IMR-90 (cell line): ENCODE measurements at regions not wholly inside any gene's neighbourhood (a gene's known extent, or its start where the extent isn't known, plus 50 kb on each side); places are given as distances from the start of the nearest gene placed in this dataset.

Source experiments
- ATAC-seq: fragments of 200-7000 bp; cut with Tn5 transposase; 2 replicates; pipeline ENCODE4 v1.9.1; 2020; ENCODE audit warnings: low read depth, mild to moderate bottlenecking, moderate library complexity
- BruUV-seq: library from RNA; stranded (reverse); fragments of 400-500 nt; replicated peaks from 2 replicates; lab custom pipeline; 2021; lab: Mats Ljungman, UMichigan
- CTCF ChIA-PET: fragments of 300-600 bp; formaldehyde crosslinking; extraction: SDS; loops from one replicate; lab custom pipeline; 2021; ENCODE audit warnings: antibody characterized with exemption; lab: Yijun Ruan, JAX
- POLR2A ChIA-PET: fragments of 300-600 bp; sonication (Branson Sonifier 250); formaldehyde crosslinking; loops from one replicate; lab custom pipeline; 2022; ENCODE audit warnings: antibody characterized with exemption; ENCODE audit not compliant: unreplicated experiment; lab: Charles Lee
- DNase-seq: peaks from one replicate; pipeline ENCODE4 v3.0.0; 2013
- H2AFZ ChIP-seq: replicated peaks from 2 replicates; pipeline ENCODE3; 2013; ENCODE audit warnings: low read length, mild to moderate bottlenecking; ENCODE audit not compliant: poor library complexity
- H2AK5ac ChIP-seq: 2 replicates; pipeline ENCODE4 v1.6.1; 2013; ENCODE audit warnings: low read depth, low read length, inconsistent platforms
- H2AK9ac ChIP-seq: replicated peaks from 2 replicates; pipeline ENCODE3; 2013; ENCODE audit warnings: mild to moderate bottlenecking, low read depth, low read length, moderate library complexity; ENCODE audit not compliant: poor library complexity
- H2BK120ac ChIP-seq: 2 replicates; pipeline ENCODE4 v1.6.1; 2013; ENCODE audit warnings: low read depth, low read length, inconsistent platforms
- H2BK15ac ChIP-seq: 3 replicates; pipeline ENCODE4 v1.6.1; 2013; ENCODE audit warnings: low read depth, low read length, inconsistent platforms
- H2BK20ac ChIP-seq: 2 replicates; pipeline ENCODE4 v1.6.1; 2013; ENCODE audit warnings: low read depth, mild to moderate bottlenecking, inconsistent platforms, low read length, moderate library complexity
- H2BK5ac ChIP-seq: 2 replicates; pipeline ENCODE4 v1.6.1; 2013; ENCODE audit warnings: mild to moderate bottlenecking, low read depth, low read length, inconsistent platforms; ENCODE audit not compliant: poor library complexity, severe bottlenecking
- H3K14ac ChIP-seq: replicated peaks from 2 replicates; pipeline ENCODE4 v1.6.1; 2013; ENCODE audit warnings: low read depth, low read length, inconsistent platforms
- H3K18ac ChIP-seq: 2 replicates; pipeline ENCODE4 v1.6.1; 2013; ENCODE audit warnings: low read depth, low read length, control low read depth
- H3K23ac ChIP-seq: 2 replicates; pipeline ENCODE4 v1.6.1; 2013; ENCODE audit warnings: low read depth, low read length, inconsistent platforms
- H3K27ac ChIP-seq: 2 replicates; pipeline ENCODE4 v1.5.1; 2013; ENCODE audit warnings: mild to moderate bottlenecking, control low read depth, low read length; ENCODE audit not compliant: insufficient read depth
- H3K27me3 ChIP-seq: 2 replicates; pipeline ENCODE4 v1.6.1; 2013; ENCODE audit warnings: low read length; ENCODE audit not compliant: control insufficient read depth, insufficient read depth
- H3K36me3 ChIP-seq: 2 replicates; pipeline ENCODE4 v1.6.1; 2013; ENCODE audit warnings: low read length, mixed read lengths; ENCODE audit not compliant: control insufficient read depth, insufficient read depth
- H3K4ac ChIP-seq: 2 replicates; pipeline ENCODE4 v1.6.1; 2013; ENCODE audit warnings: low read depth, low read length, inconsistent platforms
- H3K4me1 ChIP-seq: 2 replicates; pipeline ENCODE4 v1.6.1; 2013; ENCODE audit warnings: low read length, mixed read lengths; ENCODE audit not compliant: control insufficient read depth, insufficient read depth
- H3K4me2 ChIP-seq: 2 replicates; pipeline ENCODE4 v1.6.1; 2013; ENCODE audit warnings: low read depth, mild to moderate bottlenecking, control low read depth, low read length, moderate library complexity
- H3K4me3 ChIP-seq: 2 replicates; pipeline ENCODE4 v1.5.1; 2013; ENCODE audit warnings: low read depth, mild to moderate bottlenecking, control low read depth, low read length, moderate library complexity; ENCODE audit not compliant: insufficient read depth
- H3K56ac ChIP-seq: 2 replicates; pipeline ENCODE4 v1.6.1; 2013; ENCODE audit warnings: low read length, inconsistent platforms; ENCODE audit not compliant: insufficient read depth; ENCODE audit errors: extremely low read depth
- H3K79me1 ChIP-seq, 2 experiments: 2 replicates each; pipeline ENCODE4 v1.6.1; 2013; ENCODE audit warnings: low read length in 2 of 2, inconsistent platforms in 1 of 2, low read depth in 1 of 2
- H3K9ac ChIP-seq: 2 replicates; pipeline ENCODE4 v1.6.1; 2013; ENCODE audit warnings: low read depth, low read length, control low read depth
- H3K9me1 ChIP-seq: 2 replicates; pipeline ENCODE4 v1.6.1; 2013; ENCODE audit warnings: low read length, inconsistent platforms; ENCODE audit not compliant: insufficient read depth
- H3K9me3 ChIP-seq: 2 replicates; pipeline ENCODE4 v1.6.1; 2013; ENCODE audit warnings: low read length; ENCODE audit not compliant: control insufficient read depth, insufficient read depth
- H4K20me1 ChIP-seq: 2 replicates; pipeline ENCODE4 v1.6.1; 2013; ENCODE audit warnings: low read length, inconsistent platforms; ENCODE audit not compliant: insufficient read depth
- H4K5ac ChIP-seq: 2 replicates; pipeline ENCODE4 v1.6.1; 2013; ENCODE audit warnings: mild to moderate bottlenecking, low read depth, low read length, control low read depth
- H4K8ac ChIP-seq, 2 experiments: 2 replicates each; pipeline ENCODE4 v1.6.1; 2013; ENCODE audit warnings: low read depth in 2 of 2, low read length in 2 of 2, control low read depth in 1 of 2, inconsistent platforms in 1 of 2
- H4K91ac ChIP-seq: 2 replicates; pipeline ENCODE4 v1.6.1; 2013; ENCODE audit warnings: low read depth, low read length, inconsistent platforms; ENCODE audit not compliant: insufficient read depth
- ELK1 ChIP-seq: fragments of 150-350 bp; IDR thresholded peaks from 2 replicates; pipeline ENCODE4 v1.6.1; 2016; ENCODE audit warnings: low read depth, mild to moderate bottlenecking, low read length, moderate library complexity, borderline replicate concordance
- FOS ChIP-seq: fragments of 150-350 bp; IDR thresholded peaks from 2 replicates; pipeline ENCODE4 v1.6.1; 2016; ENCODE audit warnings: low read depth, low read length
- MAZ ChIP-seq: IDR thresholded peaks from 2 replicates; pipeline ENCODE4 v1.6.1; 2012; ENCODE audit warnings: low read depth, mild to moderate bottlenecking, low read length, improper control_type of control experiment, moderate library complexity, borderline replicate concordance
- MXI1 ChIP-seq: IDR thresholded peaks from 2 replicates; pipeline ENCODE4 v1.6.1; 2012; ENCODE audit warnings: low read depth, mild to moderate bottlenecking, low read length, moderate library complexity, borderline replicate concordance
- RAD21 ChIP-seq: IDR thresholded peaks from 2 replicates; pipeline ENCODE4 v1.6.1; 2012; ENCODE audit warnings: low read length, improper control_type of control experiment
- WGBS, 2 experiments: methylation state at CpG; one replicate each; pipeline versions ENCODE4 v1.1.5 to v1.1.7; 2013; ENCODE audit warnings: missing lambda C conversion rate in 2 of 2; ENCODE audit not compliant: insufficient read length in 1 of 2; ENCODE audit errors: extremely low coverage in 2 of 2; 5-methylcytosine and 5-hydroxymethylcytosine counted together
- dilution Hi-C: fragments of 300-500 bp; cut with HindIII; formaldehyde crosslinking; loops from one replicate; pipeline ENCODE4 v1.14.3; 2018; ENCODE audit warnings: low sequenced_read_pairs; ENCODE audit not compliant: unreplicated experiment
- in situ Hi-C: fragments of 300-500 bp; cut with MboI; formaldehyde crosslinking; loops from 3 replicates; pipeline ENCODE4 v1.14.3; 2019; ENCODE audit warnings: low sequenced_read_pairs, inconsistent platforms, mixed read lengths
- intact Hi-C: fragments of 100-400 bp; cut with micrococcal nuclease; formaldehyde crosslinking; loops from 2 replicates; pipeline ENCODE4 v1.10.0; 2022
- TF ChIP-seq, protein P1 (sequence below): fragments of 150-350 bp; IDR thresholded peaks from 2 replicates; pipeline ENCODE4 v1.6.1; 2017; ENCODE audit warnings: mild to moderate bottlenecking, antibody characterized with exemption, low read length, low read depth
- TF ChIP-seq, protein P2 (sequence below): conservative IDR thresholded peaks from 2 replicates; pipeline ENCODE4 v1.5.1; 2012; ENCODE audit warnings: mild to moderate bottlenecking, low read depth, low read length, improper control_type of control experiment

GRCh38 chr11:130720232-130721022, 195.9 kb downstream of the SNX19 start (continued):
- TF ChIP-seq, protein P1, sequence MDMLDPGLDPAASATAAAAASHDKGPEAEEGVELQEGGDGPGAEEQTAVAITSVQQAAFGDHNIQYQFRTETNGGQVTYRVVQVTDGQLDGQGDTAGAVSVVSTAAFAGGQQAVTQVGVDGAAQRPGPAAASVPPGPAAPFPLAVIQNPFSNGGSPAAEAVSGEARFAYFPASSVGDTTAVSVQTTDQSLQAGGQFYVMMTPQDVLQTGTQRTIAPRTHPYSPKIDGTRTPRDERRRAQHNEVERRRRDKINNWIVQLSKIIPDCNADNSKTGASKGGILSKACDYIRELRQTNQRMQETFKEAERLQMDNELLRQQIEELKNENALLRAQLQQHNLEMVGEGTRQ = no peak

- DNase-seq (no peak), ATAC-seq (no peak)
- POLR2A ChIA-PET = no interaction called here
- Histone ChIP-seq H3K9me3 (no peaks in the 10 kb centered on the region), H3K18ac (peak overlapping the region; percentile 84; the same call in 1 of the 2 replicates), H2BK5ac (no peak overlapping the region), H4K91ac (peak overlapping the region; percentile 87), H4K8ac (peak overlapping the region in 1 of 2 experiments; percentile 81; a peak in 1 of 4 replicates), H3K4me1 (peaks cover 23% of the 10 kb centered on the region), H3K9ac (no peak overlapping the region), H3K27ac (no peak overlapping the region), H3K4me2 (no peak overlapping the region), H3K56ac (no peak overlapping the region), H2BK20ac (peak overlapping the region; percentile 87), H3K27me3 (no peaks in the 10 kb centered on the region), H3K4ac (peak overlapping the region; percentile 92), H2AK5ac (peak overlapping the region; percentile 96; the same call in 1 of the 2 replicates), H4K5ac (peak overlapping the region; percentile 65), H3K36me3 (no peaks in the 10 kb centered on the region), H3K9me1 (peaks cover 22% of the 10 kb centered on the region), H2BK15ac (peak overlapping the region; percentile 73; the same call in 2 of the 3 replicates), H3K23ac (no peak overlapping the region), H2AFZ (no peak overlapping the region), H2BK120ac (peak overlapping the region; percentile 94), H3K79me1 (no peaks in the 10 kb centered on the region), H4K20me1 (no peaks in the 10 kb centered on the region), H3K4me3 (no peak overlapping the region), H3K14ac (peak overlapping the region; percentile 39; the same call in 1 of the 2 replicates), H2AK9ac (no peak overlapping the region)
- dilution Hi-C loops (no loop called here), intact Hi-C loops (no loop called here), in situ Hi-C loops (no loop called here)
- no CpG with 5 or more reads among the region's 5 CpGs for WGBS, 2 experiments
- CTCF ChIA-PET = interaction anchor here (0.6 kb wide), 1 partner anchor 67 kb away, joined by 3 read pairs; no protein-coding TSS in a partner anchor
- TF ChIP-seq, protein P2, sequence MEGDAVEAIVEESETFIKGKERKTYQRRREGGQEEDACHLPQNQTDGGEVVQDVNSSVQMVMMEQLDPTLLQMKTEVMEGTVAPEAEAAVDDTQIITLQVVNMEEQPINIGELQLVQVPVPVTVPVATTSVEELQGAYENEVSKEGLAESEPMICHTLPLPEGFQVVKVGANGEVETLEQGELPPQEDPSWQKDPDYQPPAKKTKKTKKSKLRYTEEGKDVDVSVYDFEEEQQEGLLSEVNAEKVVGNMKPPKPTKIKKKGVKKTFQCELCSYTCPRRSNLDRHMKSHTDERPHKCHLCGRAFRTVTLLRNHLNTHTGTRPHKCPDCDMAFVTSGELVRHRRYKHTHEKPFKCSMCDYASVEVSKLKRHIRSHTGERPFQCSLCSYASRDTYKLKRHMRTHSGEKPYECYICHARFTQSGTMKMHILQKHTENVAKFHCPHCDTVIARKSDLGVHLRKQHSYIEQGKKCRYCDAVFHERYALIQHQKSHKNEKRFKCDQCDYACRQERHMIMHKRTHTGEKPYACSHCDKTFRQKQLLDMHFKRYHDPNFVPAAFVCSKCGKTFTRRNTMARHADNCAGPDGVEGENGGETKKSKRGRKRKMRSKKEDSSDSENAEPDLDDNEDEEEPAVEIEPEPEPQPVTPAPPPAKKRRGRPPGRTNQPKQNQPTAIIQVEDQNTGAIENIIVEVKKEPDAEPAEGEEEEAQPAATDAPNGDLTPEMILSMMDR = no peak
- TF ChIP-seq, protein P1 = no peak
- TF ChIP-seq MXI1 = no peak
- TF ChIP-seq MAZ = no peak
- TF ChIP-seq ELK1 = no peak
- TF ChIP-seq FOS = no peak
- no peak for TF ChIP-seq RAD21
- no TSS peak for BruUV-seq
Measured at GRCh38 chr11:130721023-130721681, 195.1 kb downstream of the SNX19 start.
